Stimulated activated CD8-positive, alpha-beta memory T cell treated with anti-CD3 and anti-CD28 coated beads, Interleukin-12 subunit alpha, Interleukin-12 subunit beta, amount 100 ng/mL, for 24 hours (primary cell): ENCODE measurements at regions not wholly inside any gene's neighbourhood (a gene's known extent, or its start where the extent isn't known, plus 50 kb on each side); places are given as distances from the start of the nearest gene placed in this dataset.
"Not testable (repeated sequence)": the region's sequence is repeated elsewhere in the genome, so short reads cannot be mapped to it uniquely, and the experiment has no call there.

Source experiments
- DNase-seq: peaks from one replicate; pipeline ENCODE4 v3.0.0-alpha.2; 2020; ENCODE audit errors: extremely low read depth

DNA sequence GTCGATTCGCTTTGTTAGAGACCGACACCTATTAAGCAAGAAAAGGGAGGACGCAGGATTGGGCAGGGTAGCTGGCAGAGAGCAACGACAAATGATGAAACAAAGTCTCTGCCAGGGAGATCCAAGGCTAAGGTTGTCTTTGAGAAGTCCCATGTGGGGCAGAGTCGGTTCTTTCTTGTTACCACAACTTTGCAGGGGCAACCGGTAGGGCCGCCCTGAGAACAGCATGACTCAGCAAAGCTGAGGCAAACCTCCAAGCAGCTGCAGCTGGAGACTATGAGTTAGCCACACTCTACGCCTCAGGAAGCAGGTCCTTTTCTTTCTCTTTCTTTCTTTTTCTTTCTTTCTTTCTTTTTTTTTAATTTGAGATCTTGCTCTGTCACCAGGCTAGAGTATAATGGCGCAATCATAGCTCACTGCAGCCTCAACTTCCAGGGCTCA is 452.3 kb upstream of the ID2 start:
- DNase-seq: no peak

DNA sequence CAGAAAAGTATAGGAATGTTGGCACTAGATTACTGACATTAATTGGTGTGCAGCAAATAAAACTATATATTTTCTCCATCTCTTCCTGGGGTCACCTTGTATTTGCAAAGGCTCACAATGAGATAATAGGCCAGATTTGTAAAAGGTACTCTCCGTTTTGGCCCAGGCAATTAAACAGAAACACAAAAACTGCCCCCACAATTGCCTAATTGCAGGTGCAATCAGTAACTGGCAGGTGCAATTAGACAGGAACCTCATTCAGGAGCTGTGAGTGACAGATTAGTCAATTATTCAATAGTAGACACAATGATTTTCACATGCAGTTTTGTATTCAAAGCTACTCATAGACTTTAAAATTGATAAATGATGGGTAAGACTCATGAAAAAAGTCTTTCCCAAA is 451.4 kb upstream of the ID2 start:
- no peak for DNase-seq

- no peak for DNase-seq
These were observed 450.0 kb upstream of the ID2 start for GRCh38 chr2:8231902-8232301.

GRCh38 chr2:8232871-8233270 is 449.0 kb upstream of the ID2 start:
- no peak for DNase-seq

DNA sequence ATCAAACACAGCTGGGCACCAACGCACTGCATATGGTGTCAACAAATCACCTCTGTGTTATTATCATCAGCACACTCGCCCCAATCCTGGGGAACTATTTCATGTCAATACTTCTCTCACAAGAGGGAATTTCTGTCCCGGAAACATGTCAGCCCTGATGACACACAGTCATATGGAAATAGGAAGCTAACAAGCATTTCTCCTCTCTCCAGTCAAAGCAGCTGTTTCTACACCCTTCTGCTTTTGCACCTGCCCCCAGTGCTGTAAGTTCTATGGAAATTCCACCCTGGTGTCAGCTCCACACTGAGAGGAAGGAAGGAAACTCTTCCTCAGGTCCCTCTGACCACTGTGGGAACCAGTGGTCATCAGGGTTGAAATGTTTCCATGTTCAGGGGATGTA is 447.6 kb upstream of the ID2 start:
- DNase-seq: no peak

GRCh38 chr2:8234757-8235374 is 447.0 kb upstream of the ID2 start:
- DNase-seq: no peak

GRCh38 chr2:8235419-8235818 is 446.4 kb upstream of the ID2 start:
- no peak for DNase-seq

DNA sequence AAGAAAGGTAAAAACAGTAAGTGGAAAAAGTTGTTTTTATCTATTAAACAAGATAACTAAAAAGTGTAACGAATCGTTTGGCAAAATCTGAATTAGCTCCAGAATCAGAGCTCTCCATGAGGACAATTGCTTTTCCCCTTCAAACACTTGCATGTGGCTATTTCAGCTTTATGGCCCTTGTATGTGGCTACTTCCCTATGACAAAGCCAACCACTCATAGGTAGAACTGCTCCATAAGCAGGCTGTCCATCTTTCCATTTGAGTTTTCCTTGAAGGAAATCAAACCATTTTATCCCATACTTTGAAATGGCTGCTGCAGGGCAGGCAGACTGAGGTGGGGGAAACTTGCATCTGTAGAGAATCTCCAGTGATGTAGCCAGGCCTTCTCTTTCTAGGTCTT is 445.5 kb upstream of the ID2 start:
- no peak for DNase-seq

- DNase-seq: no peak
These were observed 443.2 kb upstream of the ID2 start for GRCh38 chr2:8238521-8239230.

DNA sequence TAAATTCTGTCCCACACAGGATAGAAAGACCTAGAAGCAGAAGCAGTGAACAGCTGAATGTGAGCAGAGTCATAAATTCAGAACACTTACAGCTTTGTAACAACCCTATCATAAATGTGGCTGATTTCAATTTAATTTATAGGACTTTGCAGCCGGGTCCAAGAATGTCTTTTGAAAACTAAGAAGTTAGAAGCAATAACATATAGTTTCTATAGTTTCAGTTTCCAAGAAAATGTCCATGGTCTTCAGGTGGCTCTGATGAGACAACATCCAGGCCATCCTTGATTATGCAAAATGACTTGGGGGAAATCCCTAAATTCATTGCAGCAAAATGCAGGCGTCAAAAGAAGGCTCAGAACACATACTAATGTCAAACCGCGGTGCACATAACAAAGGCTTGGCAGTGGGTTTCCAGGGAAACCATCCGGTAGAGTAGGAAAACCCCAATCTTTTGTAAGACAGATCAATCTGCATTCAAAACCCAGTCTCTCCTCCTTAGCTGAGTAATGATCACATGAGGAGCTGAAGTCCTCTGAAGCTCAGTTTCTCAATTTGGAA is 442.2 kb upstream of the ID2 start:
- DNase-seq: no peak

DNA sequence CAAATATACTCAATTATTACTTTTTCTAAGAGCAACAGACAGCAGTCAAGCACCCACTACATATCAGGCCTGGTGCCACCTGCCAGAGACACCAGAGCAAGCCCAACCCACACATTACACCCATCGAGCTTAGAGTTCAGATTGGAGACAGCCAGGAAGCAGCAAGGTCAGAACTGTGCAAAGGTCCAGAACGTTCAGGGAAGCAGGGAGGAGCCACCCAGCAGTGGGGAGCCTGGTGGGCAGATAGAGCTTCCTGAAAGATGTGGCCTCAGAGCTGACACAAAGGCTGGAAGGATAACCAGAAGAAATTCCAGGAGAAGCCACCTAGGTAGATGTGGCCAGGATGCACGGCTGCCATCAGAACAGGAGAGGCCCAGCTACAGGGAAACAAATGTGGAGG is 440.5 kb upstream of the ID2 start:
- no peak for DNase-seq

GRCh38 chr2:8242739-8243138 is 439.1 kb upstream of the ID2 start:
- no peak for DNase-seq

DNA sequence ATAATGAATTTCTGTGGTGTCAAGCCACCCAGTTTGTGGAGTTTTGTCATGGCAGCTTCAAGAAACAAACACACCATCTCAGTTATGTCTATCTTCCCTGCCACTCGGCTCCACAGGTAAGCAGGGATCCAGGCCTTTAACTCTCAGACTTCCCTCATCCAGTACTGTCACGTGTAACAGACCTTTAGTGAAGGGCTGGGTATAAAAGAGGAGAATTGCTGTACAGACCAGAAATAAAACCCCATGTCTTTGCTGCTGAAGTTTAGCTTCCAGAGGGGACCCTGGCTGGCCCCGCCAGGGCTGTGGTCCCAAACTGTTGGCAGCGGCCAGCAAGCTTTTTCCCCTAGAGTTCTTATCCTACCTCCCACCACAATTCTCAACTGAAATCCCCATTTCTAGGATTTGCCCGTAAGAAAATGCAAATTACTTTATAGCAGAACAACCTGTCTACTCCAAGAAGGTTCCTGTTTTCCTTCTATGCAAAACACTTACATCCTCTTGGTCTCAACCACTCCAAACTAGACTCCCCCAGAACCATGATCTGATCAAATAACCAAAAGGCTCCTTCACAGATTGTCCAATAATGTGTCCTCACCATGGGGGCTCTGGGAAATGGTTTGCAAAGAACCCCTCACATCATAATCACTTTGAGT is 438.0 kb upstream of the ID2 start:
- DNase-seq: no peak

- no peak for DNase-seq
These were observed 437.2 kb upstream of the ID2 start for GRCh38 chr2:8244639-8245038.

GRCh38 chr2:8246137-8246536 is 435.7 kb upstream of the ID2 start:
- DNase-seq: no peak

DNA sequence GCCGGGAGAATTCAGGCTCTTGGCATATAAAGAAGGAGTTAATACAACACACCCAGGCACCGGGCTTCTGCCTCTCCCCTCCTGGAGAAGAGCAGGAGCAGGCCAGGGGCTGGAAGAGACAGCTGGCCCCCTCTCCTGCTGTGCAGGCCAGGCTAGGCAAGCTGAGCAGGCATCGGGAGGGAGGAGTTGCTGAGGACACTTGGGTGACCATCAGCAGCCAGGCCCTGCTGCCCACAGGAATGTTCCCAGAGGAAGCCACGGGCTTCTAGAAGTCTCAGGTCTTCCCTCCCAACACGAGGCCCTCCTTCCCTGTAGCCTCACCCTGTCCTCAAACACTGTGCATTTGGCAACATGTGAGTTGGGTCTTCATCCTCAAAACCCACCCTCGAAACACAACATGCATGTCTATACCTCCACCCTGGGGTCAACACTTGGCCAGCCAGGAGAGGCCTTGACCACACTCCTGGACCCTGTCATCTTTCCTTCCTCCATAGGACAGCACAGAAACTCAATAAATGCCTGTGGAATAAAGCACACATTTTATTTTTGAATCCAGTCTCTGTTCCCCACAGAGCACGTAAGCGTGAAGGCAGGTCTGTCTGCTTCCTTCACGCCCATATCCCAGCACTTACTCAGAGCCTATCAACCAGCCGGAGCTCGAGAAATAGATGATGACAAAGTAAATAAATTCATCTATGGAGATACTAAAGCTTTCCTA is 433.8 kb upstream of the ID2 start:
- no peak for DNase-seq

GRCh38 chr2:8248623-8248957 is 433.3 kb upstream of the ID2 start:
- DNase-seq: no peak

DNA sequence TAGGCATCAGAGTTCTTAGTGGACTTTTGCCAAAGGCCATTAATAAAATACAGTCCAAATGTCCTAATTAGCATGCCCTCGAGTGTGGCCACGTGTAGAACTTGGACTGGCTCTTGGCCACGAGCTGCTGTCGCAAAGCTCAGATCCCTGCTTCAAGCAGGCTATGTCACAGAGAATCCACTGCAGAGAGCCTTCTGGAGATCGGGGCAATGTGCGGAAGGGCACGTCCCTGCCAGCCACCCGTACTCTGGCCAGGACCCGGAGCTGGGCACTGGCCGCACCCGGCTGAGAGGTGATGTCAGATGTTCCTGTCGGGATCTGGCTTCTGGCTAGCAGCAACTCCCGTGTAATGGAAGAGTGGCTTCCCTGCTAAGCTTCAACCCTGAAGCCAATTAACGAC is 432.7 kb upstream of the ID2 start:
- DNase-seq: no peak

DNA sequence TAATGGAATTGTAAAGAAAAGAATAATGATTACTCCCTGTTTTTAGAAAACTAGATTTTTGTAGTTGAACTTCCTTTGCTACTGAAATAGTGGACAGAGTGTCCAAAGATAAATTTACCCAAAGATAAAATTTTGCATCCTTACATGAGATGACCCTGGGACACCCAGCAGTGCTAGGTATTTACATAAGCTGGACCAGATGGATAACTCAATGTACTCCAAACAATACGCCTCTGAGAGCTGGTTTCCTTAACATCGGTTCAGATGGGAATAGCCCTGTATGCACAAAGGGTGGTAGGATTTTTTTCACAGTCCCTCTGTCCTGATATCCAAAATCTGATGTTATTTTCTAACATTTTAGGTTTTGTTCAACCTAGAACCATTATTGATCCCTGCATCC is 432.1 kb upstream of the ID2 start:
- no peak for DNase-seq

DNA sequence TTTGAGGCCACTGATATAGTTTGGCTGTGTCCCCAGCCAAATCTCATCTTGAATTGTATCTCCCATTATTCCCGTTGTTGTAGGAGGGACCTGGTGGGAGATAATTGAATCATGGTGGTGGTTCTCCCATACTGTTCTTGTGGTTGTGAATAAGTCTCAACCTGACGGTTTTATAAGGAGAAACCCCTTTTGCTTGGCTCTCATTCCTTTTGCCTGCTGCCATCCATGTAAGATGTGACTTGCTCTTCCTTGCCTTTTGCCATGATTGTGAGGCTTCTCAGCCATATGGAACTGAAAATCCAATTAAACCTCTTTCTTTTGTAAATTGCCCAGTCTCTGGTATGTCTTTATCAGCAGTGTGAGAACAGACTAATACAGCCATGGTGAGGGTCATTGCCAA is 431.6 kb upstream of the ID2 start:
- DNase-seq: not testable (repeated sequence)

GRCh38 chr2:8251291-8251690 is 430.6 kb upstream of the ID2 start:
- no peak for DNase-seq

DNA sequence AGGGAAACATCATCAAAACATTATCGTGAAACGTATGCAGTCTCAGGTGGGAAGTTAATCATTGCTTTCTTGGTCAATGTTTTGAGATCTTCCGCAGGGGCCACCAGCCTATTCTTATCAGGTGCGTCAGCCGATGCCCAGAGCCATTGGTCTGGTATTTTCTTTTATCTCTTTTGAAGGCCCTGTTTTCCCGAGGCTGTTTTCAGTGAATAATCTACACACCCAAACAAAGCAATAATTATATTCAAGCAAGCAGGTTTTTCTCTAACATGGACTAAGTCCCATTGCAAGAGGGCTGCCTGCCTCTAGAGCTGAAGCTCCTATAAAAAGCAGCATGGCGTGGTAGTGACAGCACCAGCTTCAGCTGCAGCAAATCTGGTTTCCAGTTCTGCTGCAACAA is 430.0 kb upstream of the ID2 start:
- DNase-seq: no peak
